ENCODE measurements at regions not wholly inside any gene's neighbourhood (a gene's known extent, or its start where the extent isn't known, plus 50 kb on each side); places are given as distances from the start of the nearest gene placed in this dataset.

DNA sequence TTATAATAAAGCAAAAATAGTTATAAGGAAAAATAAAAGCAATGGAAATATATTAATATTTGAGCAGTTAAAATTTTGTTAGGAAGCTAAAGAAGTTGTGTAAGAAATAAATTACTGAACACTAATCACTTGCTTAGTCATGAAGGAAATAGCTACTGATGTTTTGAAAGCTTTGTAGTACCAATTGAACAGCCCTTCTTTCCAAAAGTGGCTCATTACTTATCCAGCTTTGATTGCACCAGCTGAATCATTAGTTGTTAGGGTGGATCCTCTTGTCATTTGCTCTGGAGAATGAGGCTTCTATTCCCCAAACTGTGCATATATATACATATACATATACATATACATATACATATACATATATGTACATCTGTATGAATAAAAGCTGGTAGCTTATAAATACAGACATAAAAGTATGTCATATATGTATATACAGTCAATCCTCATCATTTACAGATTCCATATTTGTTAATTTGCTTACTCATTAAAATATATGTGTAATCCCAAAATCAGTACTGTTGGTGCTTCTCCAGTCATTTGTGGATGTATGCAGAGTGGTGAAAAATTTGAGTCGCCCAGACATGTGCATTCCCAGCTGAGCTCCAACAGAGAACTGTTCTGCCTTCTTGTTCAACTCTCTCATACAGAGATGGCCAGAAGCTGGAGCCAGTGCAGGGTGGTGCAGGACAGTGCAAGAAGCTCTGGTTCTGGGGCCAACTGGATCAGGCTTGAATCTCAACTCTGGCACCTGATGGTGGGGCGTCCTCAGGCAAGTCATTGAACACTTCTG is 214.1 kb downstream of the RPAP3 start:
- TF ChIP-seq, protein P1, sequence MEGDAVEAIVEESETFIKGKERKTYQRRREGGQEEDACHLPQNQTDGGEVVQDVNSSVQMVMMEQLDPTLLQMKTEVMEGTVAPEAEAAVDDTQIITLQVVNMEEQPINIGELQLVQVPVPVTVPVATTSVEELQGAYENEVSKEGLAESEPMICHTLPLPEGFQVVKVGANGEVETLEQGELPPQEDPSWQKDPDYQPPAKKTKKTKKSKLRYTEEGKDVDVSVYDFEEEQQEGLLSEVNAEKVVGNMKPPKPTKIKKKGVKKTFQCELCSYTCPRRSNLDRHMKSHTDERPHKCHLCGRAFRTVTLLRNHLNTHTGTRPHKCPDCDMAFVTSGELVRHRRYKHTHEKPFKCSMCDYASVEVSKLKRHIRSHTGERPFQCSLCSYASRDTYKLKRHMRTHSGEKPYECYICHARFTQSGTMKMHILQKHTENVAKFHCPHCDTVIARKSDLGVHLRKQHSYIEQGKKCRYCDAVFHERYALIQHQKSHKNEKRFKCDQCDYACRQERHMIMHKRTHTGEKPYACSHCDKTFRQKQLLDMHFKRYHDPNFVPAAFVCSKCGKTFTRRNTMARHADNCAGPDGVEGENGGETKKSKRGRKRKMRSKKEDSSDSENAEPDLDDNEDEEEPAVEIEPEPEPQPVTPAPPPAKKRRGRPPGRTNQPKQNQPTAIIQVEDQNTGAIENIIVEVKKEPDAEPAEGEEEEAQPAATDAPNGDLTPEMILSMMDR (IDR thresholded peaks at IDR 0.05), result no peak
- no peak for TF ChIP-seq POLR2A (IDR thresholded peaks at IDR 0.05)
